Glutamatergic neuron (in vitro differentiated cells): ENCODE measurements at regions not wholly inside any gene's neighbourhood (a gene's known extent, or its start where the extent isn't known, plus 50 kb on each side); places are given as distances from the start of the nearest gene placed in this dataset.

Experiments used
- DNase-seq: peaks from one replicate; pipeline ENCODE4 v3.0.0; 2022
- H3K27ac Mint-ChIP-seq: one replicate; pipeline ENCODE4 v1.8.0; 2020; ENCODE audit warnings: mild to moderate bottlenecking, mixed read lengths, inconsistent platforms; ENCODE audit not compliant: unreplicated experiment
- H3K27me3 Mint-ChIP-seq: one replicate; pipeline ENCODE4 v1.8.0; 2020; ENCODE audit warnings: mild to moderate bottlenecking, moderate library complexity, mixed read lengths, inconsistent platforms; ENCODE audit not compliant: unreplicated experiment
- H3K36me3 Mint-ChIP-seq: one replicate; pipeline ENCODE4 v1.8.0; 2020; ENCODE audit warnings: mild to moderate bottlenecking, mixed read lengths, inconsistent platforms; ENCODE audit not compliant: unreplicated experiment
- H3K4me1 Mint-ChIP-seq: one replicate; pipeline ENCODE4 v1.8.0; 2020; ENCODE audit warnings: mild to moderate bottlenecking, low read depth, mixed read lengths, inconsistent platforms; ENCODE audit not compliant: unreplicated experiment
- H3K4me3 Mint-ChIP-seq: one replicate; pipeline ENCODE4 v1.8.0; 2020; ENCODE audit warnings: mild to moderate bottlenecking, mixed read lengths, inconsistent platforms; ENCODE audit not compliant: unreplicated experiment
- H3K9me3 Mint-ChIP-seq: one replicate; pipeline ENCODE4 v1.8.0; 2020; ENCODE audit warnings: mild to moderate bottlenecking, moderate library complexity, mixed read lengths, inconsistent platforms; ENCODE audit not compliant: unreplicated experiment
- TF ChIP-seq, protein P1 (sequence below): fragments of 200-600 bp; sonication (generic); IDR thresholded peaks from one replicate; pipeline ENCODE4 v1.5.0; 2021; ENCODE audit not compliant: partially characterized antibody, unreplicated experiment

GRCh38 chr10:36266923-36267322 lies 624.8 kb upstream of the FZD8 start:
- no peaks in the 10 kb centered on the region for H3K9me3 Mint-ChIP-seq
- TF ChIP-seq, protein P1, sequence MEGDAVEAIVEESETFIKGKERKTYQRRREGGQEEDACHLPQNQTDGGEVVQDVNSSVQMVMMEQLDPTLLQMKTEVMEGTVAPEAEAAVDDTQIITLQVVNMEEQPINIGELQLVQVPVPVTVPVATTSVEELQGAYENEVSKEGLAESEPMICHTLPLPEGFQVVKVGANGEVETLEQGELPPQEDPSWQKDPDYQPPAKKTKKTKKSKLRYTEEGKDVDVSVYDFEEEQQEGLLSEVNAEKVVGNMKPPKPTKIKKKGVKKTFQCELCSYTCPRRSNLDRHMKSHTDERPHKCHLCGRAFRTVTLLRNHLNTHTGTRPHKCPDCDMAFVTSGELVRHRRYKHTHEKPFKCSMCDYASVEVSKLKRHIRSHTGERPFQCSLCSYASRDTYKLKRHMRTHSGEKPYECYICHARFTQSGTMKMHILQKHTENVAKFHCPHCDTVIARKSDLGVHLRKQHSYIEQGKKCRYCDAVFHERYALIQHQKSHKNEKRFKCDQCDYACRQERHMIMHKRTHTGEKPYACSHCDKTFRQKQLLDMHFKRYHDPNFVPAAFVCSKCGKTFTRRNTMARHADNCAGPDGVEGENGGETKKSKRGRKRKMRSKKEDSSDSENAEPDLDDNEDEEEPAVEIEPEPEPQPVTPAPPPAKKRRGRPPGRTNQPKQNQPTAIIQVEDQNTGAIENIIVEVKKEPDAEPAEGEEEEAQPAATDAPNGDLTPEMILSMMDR: no peak
- no peak overlapping the region for H3K27ac Mint-ChIP-seq
- H3K4me3 Mint-ChIP-seq: no peak overlapping the region
- H3K27me3 Mint-ChIP-seq: no peaks in the 10 kb centered on the region
- H3K4me1 Mint-ChIP-seq: peaks cover 8% of the 10 kb centered on the region
- no peak for DNase-seq
- no peaks in the 10 kb centered on the region for H3K36me3 Mint-ChIP-seq

- H3K27ac Mint-ChIP-seq: no peak overlapping the region
- no peaks in the 10 kb centered on the region for H3K9me3 Mint-ChIP-seq
- no peak for DNase-seq
- TF ChIP-seq, protein P1: no peak
- H3K36me3 Mint-ChIP-seq: no peaks in the 10 kb centered on the region
- H3K4me3 Mint-ChIP-seq: no peak overlapping the region
- H3K27me3 Mint-ChIP-seq: no peaks in the 10 kb centered on the region
- peaks cover 8% of the 10 kb centered on the region for H3K4me1 Mint-ChIP-seq
These were observed 623.6 kb upstream of the FZD8 start for GRCh38 chr10:36265741-36266140.

- no peak for DNase-seq
- H3K9me3 Mint-ChIP-seq: no peaks in the 10 kb centered on the region
- no peaks in the 10 kb centered on the region for H3K36me3 Mint-ChIP-seq
- H3K27ac Mint-ChIP-seq: no peak overlapping the region
- TF ChIP-seq, protein P1: no peak
- H3K4me3 Mint-ChIP-seq: no peak overlapping the region
- H3K27me3 Mint-ChIP-seq: no peaks in the 10 kb centered on the region
- H3K4me1 Mint-ChIP-seq: peaks cover 3% of the 10 kb centered on the region
These were observed 621.8 kb upstream of the FZD8 start for GRCh38 chr10:36263871-36264270.

DNA sequence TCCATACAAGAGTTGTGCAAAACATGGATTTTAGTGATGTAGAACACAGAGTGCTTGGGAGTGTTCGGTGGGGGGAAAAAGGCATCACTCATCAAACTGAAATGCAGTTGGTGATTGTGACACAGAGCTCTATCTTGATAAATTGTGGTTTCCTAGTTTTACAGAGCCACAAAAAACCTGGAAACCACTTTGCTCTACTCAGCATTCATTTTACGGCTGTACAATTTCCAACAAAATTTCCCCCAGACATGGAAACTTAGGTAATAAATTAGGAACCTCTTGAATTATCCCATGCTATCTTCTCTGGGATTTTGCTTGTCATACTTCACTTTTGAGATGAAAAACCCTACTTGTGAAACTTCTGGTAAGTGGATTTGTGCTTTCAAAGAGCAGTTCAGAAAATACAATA lies 614.9 kb upstream of the FZD8 start:
- Mint-ChIP-seq H3K9me3 (peaks cover 2% of the 10 kb centered on the region), H3K36me3 (no peaks in the 10 kb centered on the region), H3K27me3 (no peaks in the 10 kb centered on the region), H3K4me3 (no peak overlapping the region), H3K4me1 (peaks cover 6% of the 10 kb centered on the region), H3K27ac (no peak overlapping the region)
- TF ChIP-seq, protein P1: no peak
- DNase-seq: no peak

- Mint-ChIP-seq H3K4me1 (peaks cover 6% of the 10 kb centered on the region), H3K36me3 (no peaks in the 10 kb centered on the region), H3K4me3 (no peak overlapping the region), H3K27me3 (no peaks in the 10 kb centered on the region), H3K27ac (no peak overlapping the region), H3K9me3 (peaks cover 5% of the 10 kb centered on the region)
- TF ChIP-seq, protein P1: no peak
- no peak for DNase-seq
These were observed 614.1 kb upstream of the FZD8 start for GRCh38 chr10:36256166-36256565.
